HG03575 (cell line): ENCODE measurements at regions not wholly inside any gene's neighbourhood (a gene's known extent, or its start where the extent isn't known, plus 50 kb on each side); places are given as distances from the start of the nearest gene placed in this dataset.

Experiments used
- ATAC-seq: cut with Tn5 transposase; IDR thresholded peaks from one replicate; pipeline ENCODE4 v1.9.1; 2021; ENCODE audit not compliant: unreplicated experiment, insufficient number of reproducible peaks, low FRiP score; ENCODE audit errors: extremely low read depth

DNA sequence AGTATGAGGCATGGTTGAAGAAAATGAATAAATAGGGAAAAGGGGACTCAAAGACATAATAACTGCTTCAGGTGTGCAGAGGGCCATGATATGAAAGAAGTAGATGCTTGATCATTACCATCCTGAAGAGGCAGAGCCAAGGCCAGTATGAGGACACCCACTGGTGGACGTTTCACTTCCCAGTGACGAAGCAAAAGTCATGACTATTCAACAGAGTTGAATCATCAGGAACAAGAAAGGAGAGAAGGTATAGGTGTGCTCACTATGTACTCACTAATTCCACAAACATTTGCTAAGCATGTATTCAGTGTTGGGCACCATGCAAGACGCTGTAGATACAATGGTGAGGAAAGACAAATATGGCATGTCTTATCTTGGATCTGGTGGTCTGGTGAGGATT, 319.2 kb upstream of the RUNX1 start:
- no peak for ATAC-seq

DNA sequence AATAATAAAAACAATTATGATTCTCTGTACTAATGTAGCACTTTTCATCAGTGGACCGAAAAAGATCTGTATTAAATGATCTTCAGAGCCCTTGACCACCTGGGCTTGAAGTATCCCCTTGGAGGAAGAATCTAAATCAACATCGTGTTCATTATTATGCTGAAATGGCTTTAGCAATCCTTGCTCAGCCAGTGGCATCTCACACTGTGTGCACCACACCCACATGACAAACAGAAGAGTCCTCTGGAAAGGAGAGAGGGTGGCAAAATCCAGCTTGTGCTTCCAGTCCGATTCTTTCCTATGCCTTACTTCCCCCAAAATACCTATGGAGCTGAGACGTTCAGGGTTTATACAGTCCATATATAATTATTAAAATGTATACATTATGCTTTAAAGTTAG, 318.5 kb upstream of the RUNX1 start:
- ATAC-seq = no peak

DNA sequence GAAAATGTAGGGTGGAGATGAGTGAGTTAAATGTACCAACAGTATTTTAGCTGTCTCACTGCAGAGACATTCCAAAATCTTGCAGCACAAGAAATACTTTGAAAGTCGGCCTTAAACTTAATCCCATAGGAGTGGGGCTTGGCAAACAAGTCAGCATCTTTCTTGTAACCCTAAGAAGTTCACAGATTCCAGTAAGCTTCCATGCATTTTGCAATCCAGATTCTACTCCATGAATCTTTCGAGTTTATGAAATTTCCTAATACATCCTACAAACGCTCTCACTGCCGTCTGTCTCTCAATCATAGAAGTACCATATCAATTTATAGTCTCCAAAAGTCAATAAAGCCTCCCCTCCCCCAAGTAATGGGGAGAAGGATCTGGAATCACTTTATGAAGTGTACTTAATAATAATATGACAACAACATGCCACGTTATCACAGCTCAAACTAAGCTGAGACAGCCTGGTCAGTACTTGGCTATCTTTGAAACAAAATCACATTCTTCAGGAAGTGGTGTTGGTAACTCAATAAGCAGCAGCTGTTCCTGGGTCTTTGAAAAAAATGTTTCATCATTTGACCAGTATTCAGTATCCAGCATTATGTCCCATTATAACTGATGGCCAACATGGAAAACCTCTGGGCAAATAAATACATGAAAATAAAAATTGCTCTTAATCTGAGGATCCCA, 317.4 kb upstream of the RUNX1 start:
- no peak for ATAC-seq

GRCh38 chr21:35363458-35363857, 314.4 kb upstream of the RUNX1 start:
- ATAC-seq = no peak

- no peak for ATAC-seq
Measured at GRCh38 chr21:35361988-35362387, 312.9 kb upstream of the RUNX1 start.

- no peak for ATAC-seq
Measured at GRCh38 chr21:35360870-35361570, 311.9 kb upstream of the RUNX1 start.

GRCh38 chr21:35359076-35359475, 310.0 kb upstream of the RUNX1 start:
- no peak for ATAC-seq

- ATAC-seq = no peak
Measured at GRCh38 chr21:35358008-35358407, 308.9 kb upstream of the RUNX1 start.

GRCh38 chr21:35357041-35357780, 308.1 kb upstream of the RUNX1 start:
- no peak for ATAC-seq

DNA sequence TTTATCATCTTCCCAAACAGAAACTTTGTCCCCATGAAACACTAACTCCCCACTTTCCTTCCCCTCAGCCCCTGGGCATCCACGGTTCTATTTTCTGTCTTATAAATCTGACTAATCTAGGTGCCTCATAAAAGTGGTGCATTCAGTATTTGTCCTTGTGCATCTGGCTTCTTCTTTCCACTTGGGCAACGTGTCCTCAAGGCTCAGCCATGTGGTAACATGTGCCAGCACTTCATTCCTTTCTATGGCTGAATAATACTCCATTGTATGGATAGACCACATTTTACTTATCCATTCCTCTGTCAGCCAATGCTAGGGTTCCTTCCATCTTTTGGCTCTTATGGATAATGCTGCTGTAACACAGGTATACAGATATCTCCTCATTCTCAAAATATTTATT, 305.0 kb upstream of the RUNX1 start:
- no peak for ATAC-seq

DNA sequence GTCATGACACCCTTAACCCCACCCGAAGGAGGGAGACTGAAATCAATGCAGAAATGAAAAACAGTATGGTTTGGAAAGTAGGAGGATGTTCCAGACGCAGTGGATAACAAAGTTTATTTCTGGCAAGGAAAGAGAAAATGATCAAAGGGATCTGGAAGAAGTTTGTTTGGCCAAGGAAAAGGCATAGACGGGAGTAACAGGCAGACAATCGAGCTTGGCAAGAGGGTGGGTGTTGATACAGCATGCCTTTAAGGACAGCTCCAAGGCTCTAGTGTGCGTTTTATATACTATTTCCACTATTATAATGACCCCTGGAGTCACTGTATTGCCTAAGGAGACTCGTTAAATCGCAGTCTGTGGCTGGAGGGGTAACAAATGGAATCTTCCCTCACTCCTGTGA, 303.7 kb upstream of the RUNX1 start:
- ATAC-seq = no peak

GRCh38 chr21:35352066-35352770, 303.1 kb upstream of the RUNX1 start:
- no peak for ATAC-seq

DNA sequence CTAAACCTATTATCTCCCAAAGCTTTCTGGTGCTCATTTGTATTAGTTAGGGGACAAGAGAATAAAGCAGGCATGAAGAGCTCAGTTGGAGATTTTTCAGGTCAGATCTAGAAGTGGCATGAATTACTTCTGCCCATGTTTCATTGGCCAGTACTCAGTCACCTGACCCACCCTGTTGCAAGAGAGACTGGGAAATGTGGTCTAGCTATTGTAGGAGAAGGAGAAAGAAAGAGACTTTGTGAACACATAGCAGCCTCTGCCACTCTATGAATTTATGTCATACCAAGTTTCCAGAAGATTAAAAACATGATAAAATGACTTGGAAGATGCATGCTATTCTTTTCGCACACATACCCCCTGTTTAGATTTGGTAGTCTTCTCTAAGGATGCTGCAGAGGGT, 302.3 kb upstream of the RUNX1 start:
- ATAC-seq = no peak

DNA sequence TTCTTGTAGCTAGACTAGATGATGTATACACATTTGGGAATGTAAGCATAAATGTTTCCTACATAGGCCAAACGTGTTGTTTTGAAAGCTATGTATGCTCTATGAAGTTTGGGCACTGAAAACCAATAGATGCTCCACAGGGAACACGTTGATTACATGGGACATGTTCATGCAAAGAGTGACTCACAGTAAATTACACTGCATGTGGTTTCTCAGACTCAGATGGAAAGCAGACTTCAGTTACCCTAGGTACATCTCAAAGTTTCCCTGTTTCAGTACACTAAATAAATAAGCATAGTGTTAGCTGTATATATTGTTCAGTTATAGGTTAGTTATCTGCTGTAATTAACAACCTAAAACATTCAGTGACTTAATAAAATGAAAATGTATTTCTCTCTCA, 301.9 kb upstream of the RUNX1 start:
- ATAC-seq = no peak

DNA sequence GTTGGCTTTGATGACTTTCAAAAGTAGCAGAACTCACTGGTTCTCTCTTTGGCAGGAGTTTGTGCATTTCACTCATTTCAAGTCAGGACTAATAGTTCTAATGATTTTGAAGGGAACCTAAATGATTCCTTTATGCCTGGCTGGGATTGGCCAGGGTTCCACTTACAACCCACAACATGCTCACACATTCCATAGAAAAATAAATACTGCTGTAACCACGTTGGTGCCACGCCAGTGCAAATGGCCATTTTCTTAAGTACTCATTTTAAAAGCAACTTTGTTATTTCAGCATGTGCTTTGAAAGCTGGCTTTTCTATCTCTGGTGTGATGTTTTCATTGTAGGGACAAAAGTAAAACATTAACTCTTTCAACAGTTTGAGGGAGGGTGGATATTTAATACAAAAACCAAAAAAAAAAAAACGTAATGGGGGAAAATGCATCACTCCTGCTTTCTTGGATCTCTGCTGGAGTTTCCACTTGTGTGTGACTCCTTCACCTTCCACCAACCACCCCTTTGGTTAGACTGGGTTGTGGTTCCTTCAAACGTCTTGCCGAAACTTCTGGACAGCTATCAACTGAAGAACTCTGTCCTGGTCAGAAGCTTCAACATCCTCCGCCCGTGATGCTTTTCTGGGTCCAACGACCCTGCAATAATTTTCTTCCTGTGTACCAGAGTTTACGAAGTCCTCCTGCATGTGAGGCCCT, 300.4 kb upstream of the RUNX1 start:
- ATAC-seq = no peak

DNA sequence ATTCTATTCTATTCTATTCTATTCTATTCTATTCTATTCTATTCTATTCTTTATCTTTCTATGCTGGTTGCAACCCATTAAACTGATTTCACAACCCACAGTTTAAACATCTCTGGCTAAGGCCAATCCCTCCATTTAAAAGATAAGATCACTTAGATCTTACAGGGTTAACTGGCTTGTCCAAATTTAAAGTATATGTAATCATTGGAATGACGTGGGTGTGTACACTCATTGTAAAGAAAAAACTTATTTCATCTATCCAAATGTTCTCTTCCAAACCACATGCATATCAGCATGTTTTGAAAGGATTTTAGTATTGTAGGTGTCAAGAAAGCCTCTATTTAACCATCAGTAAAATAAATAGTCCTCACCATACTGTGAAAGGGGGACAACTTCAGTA, 299.6 kb upstream of the RUNX1 start:
- no peak for ATAC-seq

GRCh38 chr21:35346697-35347096, 297.6 kb upstream of the RUNX1 start:
- ATAC-seq = no peak

- no peak for ATAC-seq
Measured at GRCh38 chr21:35345954-35346353, 296.9 kb upstream of the RUNX1 start.

DNA sequence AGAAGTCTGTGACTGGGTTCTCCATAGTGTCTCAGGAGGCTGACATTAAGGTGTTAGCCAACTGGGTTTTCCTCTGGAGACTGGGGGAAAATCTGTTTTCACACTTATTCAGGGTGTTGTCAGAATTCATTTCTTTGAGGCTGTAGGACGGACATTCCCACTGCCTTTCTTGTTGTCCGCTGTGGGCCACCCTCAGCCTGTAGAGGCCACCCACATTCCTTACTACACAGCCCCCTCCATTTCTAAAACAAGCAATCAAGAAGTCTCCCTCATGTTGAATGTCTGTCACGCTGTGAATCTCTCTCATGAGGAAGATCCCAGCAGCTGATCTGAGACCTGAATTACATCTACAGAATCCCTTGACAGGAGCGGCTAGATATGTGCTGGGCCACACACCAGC, 295.5 kb upstream of the RUNX1 start:
- ATAC-seq = no peak
